H1 (cell line): ENCODE measurements at regions not wholly inside any gene's neighbourhood (a gene's known extent, or its start where the extent isn't known, plus 50 kb on each side); places are given as distances from the start of the nearest gene placed in this dataset.

Source experiments
- CTCF ChIA-PET: fragments of 300-600 bp; sonication (Branson Sonifier 250); formaldehyde crosslinking; loops from one replicate; lab custom pipeline; 2021; ENCODE audit not compliant: partially characterized antibody; lab: Charles Lee
- POLR2A ChIA-PET: fragments of 300-600 bp; sonication (Branson Sonifier 250); formaldehyde crosslinking; loops from one replicate; lab custom pipeline; 2021; ENCODE audit warnings: inconsistent platforms; ENCODE audit not compliant: partially characterized antibody; lab: Charles Lee
- DNase-seq, 2 experiments: peaks; one replicate each; pipeline versions ENCODE4 v3.0.0 to v3.0.0-alpha.2; 2010 to 2022; ENCODE audit warnings: low spot score in 2 of 2, low read depth in 1 of 2, mixed read lengths in 1 of 2
- FAIRE-seq: peaks from 2 replicates; lab custom pipeline; 2011; peaks lifted over from hg19 to GRCh38; lab: Jason Lieb, UNC
- H2AFZ ChIP-seq: 2 replicates; pipeline ENCODE4 v1.8.1; 2012; ENCODE audit warnings: low read length, inconsistent platforms
- H2AK5ac ChIP-seq: 2 replicates; pipeline ENCODE4 v1.6.1; 2013; ENCODE audit warnings: low read depth, low read length
- H2BK120ac ChIP-seq: replicated peaks from 2 replicates; pipeline ENCODE3; 2013; ENCODE audit warnings: low read depth, low read length, inconsistent platforms
- H2BK12ac ChIP-seq: 2 replicates; pipeline ENCODE4 v1.6.1; 2013; ENCODE audit warnings: low read depth, low read length
- H2BK15ac ChIP-seq: 2 replicates; pipeline ENCODE4 v1.6.1; 2013; ENCODE audit warnings: low read length
- H2BK20ac ChIP-seq: 2 replicates; pipeline ENCODE4 v1.6.1; 2013; ENCODE audit warnings: low read length
- H2BK5ac ChIP-seq: 2 replicates; pipeline ENCODE4 v1.6.1; 2013; ENCODE audit warnings: low read depth, low read length
- H3K14ac ChIP-seq: 2 replicates; pipeline ENCODE4 v1.6.1; 2013; ENCODE audit warnings: inconsistent platforms; ENCODE audit not compliant: insufficient read length
- H3K18ac ChIP-seq: 2 replicates; pipeline ENCODE4 v1.6.1; 2013; ENCODE audit warnings: low read length; ENCODE audit errors: extremely low read depth
- H3K23ac ChIP-seq: 2 replicates; pipeline ENCODE4 v1.6.1; 2013; ENCODE audit warnings: inconsistent platforms; ENCODE audit not compliant: insufficient read length
- H3K23me2 ChIP-seq: 2 replicates; pipeline ENCODE4 v1.6.1; 2013; ENCODE audit warnings: low read depth, low read length
- H3K27ac ChIP-seq: 2 replicates; pipeline ENCODE4 v1.6.1; 2011; ENCODE audit warnings: low read depth, low read length, inconsistent platforms
- H3K27me3 ChIP-seq, 4 experiments: replicated peaks in 1 of 4; 1 replicate in 1 of 4; 2 replicates in 3 of 4; pipeline versions ENCODE4 v1.6.1 to v1.8.1; 2011 to 2013; ENCODE audit warnings: low read length in 3 of 4, mild to moderate bottlenecking in 3 of 4, inconsistent platforms in 2 of 4, mixed read lengths in 2 of 4, moderate library complexity in 1 of 4; ENCODE audit not compliant: control insufficient read depth in 3 of 4, insufficient read depth in 3 of 4; ENCODE audit errors: extremely low read depth in 1 of 4
- H3K36me3 ChIP-seq, 4 experiments: 2 replicates each; pipeline versions ENCODE4 v1.6.1 to v1.8.1; 2011 to 2013; ENCODE audit warnings: mild to moderate bottlenecking in 4 of 4, low read length in 3 of 4, moderate library complexity in 2 of 4, control low read depth in 1 of 4, inconsistent platforms in 1 of 4; ENCODE audit not compliant: insufficient read depth in 4 of 4, control insufficient read depth in 2 of 4
- H3K4ac ChIP-seq: replicated peaks from 2 replicates; pipeline ENCODE3; 2013; ENCODE audit warnings: low read length, low read depth, mixed read lengths, inconsistent platforms; ENCODE audit not compliant: insufficient read length
- H3K4me1 ChIP-seq, 4 experiments: replicated peaks in 1 of 4; 1 replicate in 1 of 4; 2 replicates in 3 of 4; pipeline versions ENCODE4 v1.6.1 to v1.8.1; 2011 to 2013; ENCODE audit warnings: low read length in 3 of 4, inconsistent platforms in 2 of 4, mixed read lengths in 1 of 4; ENCODE audit not compliant: insufficient read depth in 4 of 4, control insufficient read depth in 3 of 4
- H3K4me2 ChIP-seq, 2 experiments: 2 replicates each; pipeline versions ENCODE4 v1.6.1 to v1.8.1; 2011 to 2013; ENCODE audit warnings: low read depth in 2 of 2, low read length in 2 of 2, control low read depth in 1 of 2, inconsistent platforms in 1 of 2, mild to moderate bottlenecking in 1 of 2; ENCODE audit not compliant: insufficient read depth in 1 of 2
- H3K4me3 ChIP-seq, 4 experiments: fragments of 200-600, 300-600 bp in 1 of 4; sonication (generic), shearing (Covaris generic), sonication (Bioruptor Twin) in 1 of 4; 2 replicates each; pipeline versions ENCODE4 v1.5.1 to v1.8.1; 2011 to 2016; ENCODE audit warnings: low read length in 4 of 4, low read depth in 3 of 4, control low read depth in 2 of 4, inconsistent platforms in 2 of 4, mild to moderate bottlenecking in 2 of 4, mixed read lengths in 1 of 4, moderate library complexity in 1 of 4; ENCODE audit not compliant: insufficient read depth in 2 of 4; ENCODE audit errors: extremely low read depth in 1 of 4
- H3K56ac ChIP-seq: replicated peaks from 2 replicates; pipeline ENCODE3; 2013; ENCODE audit warnings: low read depth, mild to moderate bottlenecking, mixed read lengths, low read length, inconsistent platforms; ENCODE audit not compliant: insufficient read length
- H3K79me1 ChIP-seq: 2 replicates; pipeline ENCODE4 v1.6.1; 2013; ENCODE audit warnings: low read depth, low read length, control low read depth
- H3K79me2 ChIP-seq, 2 experiments: 2 replicates each; pipeline versions ENCODE4 v1.6.1 to v1.8.1; 2012 to 2013; ENCODE audit warnings: low read length in 2 of 2, mild to moderate bottlenecking in 2 of 2, inconsistent platforms in 1 of 2; ENCODE audit not compliant: insufficient read depth in 2 of 2, control insufficient read depth in 1 of 2
- H3K9ac ChIP-seq, 4 experiments: replicated peaks in 1 of 4; 1 replicate in 1 of 4; 2 replicates in 3 of 4; pipeline versions ENCODE4 v1.6.1 to v1.8.1; 2011 to 2013; ENCODE audit warnings: low read depth in 3 of 4, low read length in 3 of 4, control low read depth in 2 of 4, mild to moderate bottlenecking in 2 of 4, moderate library complexity in 2 of 4, inconsistent platforms in 1 of 4; ENCODE audit errors: extremely low read depth in 1 of 4
- H3K9me3 ChIP-seq, 2 experiments: 2 replicates each; pipeline versions ENCODE4 v1.6.1 to v1.8.1; 2012 to 2013; ENCODE audit warnings: mild to moderate bottlenecking in 2 of 2, moderate library complexity in 2 of 2, control low read depth in 1 of 2, inconsistent platforms in 1 of 2, low read depth in 1 of 2, low read length in 1 of 2, mixed read lengths in 1 of 2; ENCODE audit not compliant: insufficient read depth in 2 of 2
- H4K20me1 ChIP-seq, 2 experiments: replicated peaks in 1 of 2; 2 replicates each; pipeline versions ENCODE3 to v1.8.1; 2011 to 2013; ENCODE audit warnings: inconsistent platforms in 2 of 2, low read length in 2 of 2, mild to moderate bottlenecking in 1 of 2; ENCODE audit not compliant: insufficient read depth in 2 of 2, control insufficient read depth in 1 of 2
- H4K5ac ChIP-seq: 2 replicates; pipeline ENCODE4 v1.6.1; 2013; ENCODE audit warnings: low read length, low read depth, mixed read lengths, inconsistent platforms; ENCODE audit not compliant: insufficient read length
- H4K8ac ChIP-seq: 2 replicates; pipeline ENCODE4 v1.8.0; 2013; ENCODE audit warnings: mild to moderate bottlenecking, moderate library complexity, low read length, inconsistent platforms; ENCODE audit not compliant: insufficient read depth; ENCODE audit errors: extremely low read depth
- H4K91ac ChIP-seq: replicated peaks from 2 replicates; pipeline ENCODE3; 2013; ENCODE audit warnings: low read length, mixed read lengths, inconsistent platforms; ENCODE audit not compliant: insufficient read length
- CTBP2 ChIP-seq: IDR thresholded peaks from 2 replicates; pipeline ENCODE4 v1.7.0; 2011; ENCODE audit warnings: borderline replicate concordance, mild to moderate bottlenecking, moderate library complexity, mixed read lengths, low read length; ENCODE audit not compliant: insufficient read depth, insufficient read length
- EGR1 ChIP-seq: IDR thresholded peaks from 2 replicates; pipeline ENCODE4 v1.6.1; 2011; ENCODE audit warnings: low read depth, low read length, borderline replicate concordance
- EZH2 ChIP-seq: fragments of 200-600 bp; sonication (generic); IDR thresholded peaks from 2 replicates; pipeline ENCODE4 v1.7.1; 2012; ENCODE audit warnings: low read depth, mild to moderate bottlenecking, moderate library complexity, low read length, inconsistent platforms; ENCODE audit not compliant: severe bottlenecking
- GABPA ChIP-seq: IDR thresholded peaks from 2 replicates; pipeline ENCODE4 v1.6.1; 2011; ENCODE audit warnings: mild to moderate bottlenecking, low read length, moderate library complexity, borderline replicate concordance; ENCODE audit not compliant: insufficient read depth
- POLR2A ChIP-seq, 2 experiments: IDR thresholded peaks; 1 replicate in 1 of 2; 2 replicates in 1 of 2; pipeline ENCODE4 v1.6.1; 2011; ENCODE audit warnings: low read depth in 2 of 2, low read length in 2 of 2, mild to moderate bottlenecking in 2 of 2; ENCODE audit errors: control extremely low read depth in 1 of 2
- POU5F1 ChIP-seq: IDR thresholded peaks from 2 replicates; pipeline ENCODE4 v1.6.1; 2011; ENCODE audit warnings: low read depth, mild to moderate bottlenecking, low read length, moderate library complexity
- RBBP5 ChIP-seq: IDR thresholded peaks from 2 replicates; pipeline ENCODE4 v1.7.1; 2012; ENCODE audit warnings: low read depth, mild to moderate bottlenecking, inconsistent platforms, low read length, moderate library complexity, borderline replicate concordance
- SAP30 ChIP-seq: fragments of 300-600 bp; sonication (generic); IDR thresholded peaks from 2 replicates; pipeline ENCODE4 v1.7.1; 2012; ENCODE audit warnings: low read length, moderate library complexity, mild to moderate bottlenecking, inconsistent platforms; ENCODE audit not compliant: insufficient read depth, insufficient replicate concordance
- TAF1 ChIP-seq: IDR thresholded peaks from 2 replicates; pipeline ENCODE4 v1.6.1; 2011; ENCODE audit warnings: mild to moderate bottlenecking, low read depth, low read length
- TEAD4 ChIP-seq: IDR thresholded peaks from 2 replicates; pipeline ENCODE4 v1.6.1; 2012; ENCODE audit warnings: low read depth, low read length, inconsistent platforms, mixed read lengths
- YY1 ChIP-seq: IDR thresholded peaks from 2 replicates; pipeline ENCODE4 v1.6.1; 2011; ENCODE audit warnings: low read depth, mild to moderate bottlenecking, low read length
- WGBS, 2 experiments: shearing (Covaris generic) in 1 of 2; methylation state at CpG; one replicate each; pipeline versions ENCODE4 v1.1.6 to v1.1.7; 2013 to 2015; ENCODE audit warnings: low lambda C conversion rate in 2 of 2, mixed read lengths in 2 of 2, inconsistent platforms in 1 of 2, low coverage in 1 of 2, missing lambda C conversion rate in 1 of 2; ENCODE audit not compliant: insufficient replicate concordance in 2 of 2, insufficient coverage in 1 of 2, insufficient read length in 1 of 2; ENCODE audit errors: extremely low coverage in 1 of 2, missing lambda C conversion rate in 1 of 2; 5-methylcytosine and 5-hydroxymethylcytosine counted together
- TF ChIP-seq, protein P1 (sequence below): IDR thresholded peaks from 2 replicates; pipeline ENCODE4 v1.6.1; 2012; ENCODE audit warnings: inconsistent platforms
- TF ChIP-seq, protein P2 (sequence below): IDR thresholded peaks from 2 replicates; pipeline ENCODE4 v1.6.1; 2011; ENCODE audit warnings: low read depth, mild to moderate bottlenecking, low read length; ENCODE audit not compliant: insufficient read depth

DNA sequence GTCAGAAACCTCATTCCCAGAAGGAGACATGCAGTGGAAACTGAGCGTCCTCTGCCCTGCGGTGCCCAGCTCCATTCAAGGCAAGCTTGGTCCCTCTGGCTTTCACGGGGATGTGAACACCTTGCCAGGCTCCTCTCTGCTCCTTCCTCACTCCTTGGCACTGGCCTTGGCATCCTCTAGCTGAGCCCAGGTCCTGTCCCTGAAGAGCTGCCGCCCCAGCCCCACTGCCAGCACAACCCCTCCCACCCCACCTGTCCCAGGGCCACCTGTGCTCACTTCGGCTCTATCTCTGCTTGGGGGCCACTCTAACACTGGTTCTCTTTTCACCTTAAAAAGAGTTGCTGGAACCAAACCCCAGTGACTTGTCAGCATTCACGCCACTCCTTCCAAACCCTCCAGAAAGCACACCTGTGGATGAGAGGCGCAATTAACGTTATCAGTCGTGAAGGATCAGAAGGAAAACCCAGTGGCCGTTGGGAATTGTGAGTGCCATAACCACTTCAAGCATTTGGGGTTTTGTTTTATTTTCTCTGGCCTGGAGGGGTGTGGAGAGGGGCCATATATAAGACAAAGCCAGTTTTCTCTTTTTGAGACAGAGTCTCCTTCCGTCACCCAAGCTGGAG is 103.7 kb downstream of the AXIN2 start:
- H3K18ac ChIP-seq, result no peak overlapping the region
- H3K23ac ChIP-seq, result no peak overlapping the region
- H3K4me3 ChIP-seq, result no peak overlapping the region
- no peak overlapping the region for H3K27ac ChIP-seq
- H4K91ac ChIP-seq, result peak overlapping the region; percentile 58
- H3K14ac ChIP-seq, result no peak overlapping the region
- no peak overlapping the region for H4K5ac ChIP-seq
- no peak overlapping the region for H2BK5ac ChIP-seq
- H2BK20ac ChIP-seq, result peak overlapping the region; percentile 80; the same call in 1 of the 2 replicates
- peak overlapping the region; percentile 50; the same call in 1 of the 2 replicates for H2BK12ac ChIP-seq
- CTCF ChIA-PET, result interaction anchor here (0.8 to 3.1 kb wide), 5 partner anchors 99 to 530 kb away, joined by 3 to 22 read pairs (median 4); no protein-coding TSS in a partner anchor
- H3K79me1 ChIP-seq, result no peaks in the 10 kb centered on the region
- H3K79me2 ChIP-seq, result no peaks in the 10 kb centered on the region
- no peaks in the 10 kb centered on the region; a peak in 2 of 7 replicates for H3K27me3 ChIP-seq
- no peak overlapping the region for H4K8ac ChIP-seq
- DNase-seq (no peak), FAIRE-seq (no peak)
- H2AK5ac ChIP-seq, result no peak overlapping the region
- H3K4ac ChIP-seq, result no peak overlapping the region
- WGBS, 2 experiments, result 90% methylated on average over 11 of the region's 11 CpGs; no CpG with 5 or more reads in 1 of the 2 experiments
- POLR2A ChIA-PET, result no interaction called here
- H3K56ac ChIP-seq, result no peak overlapping the region
- H3K9me3 ChIP-seq, result no peaks in the 10 kb centered on the region
- no peak overlapping the region for H2AFZ ChIP-seq
- no peak overlapping the region for H3K9ac ChIP-seq
- peak overlapping the region; percentile 95; the same call in 1 of the 2 replicates for H2BK15ac ChIP-seq
- no peak overlapping the region for H2BK120ac ChIP-seq
- no peaks in the 10 kb centered on the region for H3K36me3 ChIP-seq
- H3K23me2 ChIP-seq, result no peaks in the 10 kb centered on the region
- no peak overlapping the region for H3K4me2 ChIP-seq
- H3K4me1 ChIP-seq, result peaks cover 8 to 21% (median 11%) of the 10 kb centered on the region in 4 experiments
- no peaks in the 10 kb centered on the region for H4K20me1 ChIP-seq
- TF ChIP-seq, protein P1, sequence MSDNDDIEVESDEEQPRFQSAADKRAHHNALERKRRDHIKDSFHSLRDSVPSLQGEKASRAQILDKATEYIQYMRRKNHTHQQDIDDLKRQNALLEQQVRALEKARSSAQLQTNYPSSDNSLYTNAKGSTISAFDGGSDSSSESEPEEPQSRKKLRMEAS, result no peak
- TF ChIP-seq RBBP5 (no peak), TAF1 (no peak), POU5F1 (no peak), YY1 (no peak), GABPA (no peak), CTBP2 (no peak), SAP30 (no peak), EGR1 (no peak), TEAD4 (no peak), POLR2A (IDR thresholded peaks at IDR 0.05; ENCODE audit: control extremely low read depth in 1 of 2, low read depth in 2 of 2, low read length in 2 of 2) (no peak), EZH2 (no peak)
- TF ChIP-seq, protein P2, sequence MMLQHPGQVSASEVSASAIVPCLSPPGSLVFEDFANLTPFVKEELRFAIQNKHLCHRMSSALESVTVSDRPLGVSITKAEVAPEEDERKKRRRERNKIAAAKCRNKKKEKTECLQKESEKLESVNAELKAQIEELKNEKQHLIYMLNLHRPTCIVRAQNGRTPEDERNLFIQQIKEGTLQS, result no peak
